ENCODE measurements at regions not wholly inside any gene's neighbourhood (a gene's known extent, or its start where the extent isn't known, plus 50 kb on each side); places are given as distances from the start of the nearest gene placed in this dataset.

GRCh38 chr5:20985754-20986153, 997.8 kb upstream of the CDH18 start:
- H3K36me3 Mint-ChIP-seq (ENCODE audit: low read depth, unreplicated experiment) = no peaks in the 10 kb centered on the region
- TF ChIP-seq CTCF (IDR thresholded peaks at IDR 0.05; ENCODE audit: unreplicated experiment) = no peak
- no peak overlapping the region for H3K4me3 Mint-ChIP-seq (ENCODE audit: unreplicated experiment)
- H3K4me1 Mint-ChIP-seq (ENCODE audit: unreplicated experiment) = no peaks in the 10 kb centered on the region
- DNase-seq (ENCODE audit: low spot score) = no peak
- no peak overlapping the region for H3K27ac Mint-ChIP-seq (ENCODE audit: unreplicated experiment)
- no peaks in the 10 kb centered on the region for H3K9me3 Mint-ChIP-seq (ENCODE audit: unreplicated experiment)
- H3K27me3 Mint-ChIP-seq (ENCODE audit: unreplicated experiment) = no peaks in the 10 kb centered on the region

- H3K9me3 Mint-ChIP-seq (ENCODE audit: unreplicated experiment) = no peaks in the 10 kb centered on the region
- DNase-seq (ENCODE audit: low spot score) = no peak
- no peak overlapping the region for H3K4me3 Mint-ChIP-seq (ENCODE audit: unreplicated experiment)
These were observed 986.4 kb upstream of the CDH18 start for GRCh38 chr5:20974426-20974825.

GRCh38 chr5:20972419-20972925, 984.5 kb upstream of the CDH18 start:
- TF ChIP-seq CTCF (IDR thresholded peaks at IDR 0.05; ENCODE audit: unreplicated experiment) = no peak
- no peaks in the 10 kb centered on the region for H3K36me3 Mint-ChIP-seq (ENCODE audit: low read depth, unreplicated experiment)
- peak; percentile 7 for DNase-seq (ENCODE audit: low spot score)
- H3K27ac Mint-ChIP-seq (ENCODE audit: unreplicated experiment) = no peak overlapping the region
- no peaks in the 10 kb centered on the region for H3K27me3 Mint-ChIP-seq (ENCODE audit: unreplicated experiment)
- H3K4me1 Mint-ChIP-seq (ENCODE audit: unreplicated experiment) = peaks cover 4% of the 10 kb centered on the region
- H3K9me3 Mint-ChIP-seq (ENCODE audit: unreplicated experiment) = no peaks in the 10 kb centered on the region
- no peak overlapping the region for H3K4me3 Mint-ChIP-seq (ENCODE audit: unreplicated experiment)

More at GRCh38 chr5:20974426-20974825, 986.4 kb upstream of the CDH18 start:
- Mint-ChIP-seq H3K27ac (ENCODE audit: unreplicated experiment) (no peak overlapping the region), H3K4me1 (ENCODE audit: unreplicated experiment) (peaks cover 4% of the 10 kb centered on the region), H3K27me3 (ENCODE audit: unreplicated experiment) (no peaks in the 10 kb centered on the region), H3K36me3 (ENCODE audit: low read depth, unreplicated experiment) (no peaks in the 10 kb centered on the region)
- TF ChIP-seq CTCF (IDR thresholded peaks at IDR 0.05; ENCODE audit: unreplicated experiment) = no peak

- TF ChIP-seq CTCF (IDR thresholded peaks at IDR 0.05; ENCODE audit: unreplicated experiment) = no peak
- no peak overlapping the region for H3K4me3 Mint-ChIP-seq (ENCODE audit: unreplicated experiment)
- H3K36me3 Mint-ChIP-seq (ENCODE audit: low read depth, unreplicated experiment) = no peaks in the 10 kb centered on the region
- H3K27me3 Mint-ChIP-seq (ENCODE audit: unreplicated experiment) = no peaks in the 10 kb centered on the region
- DNase-seq (ENCODE audit: low spot score) = no peak
- no peaks in the 10 kb centered on the region for H3K4me1 Mint-ChIP-seq (ENCODE audit: unreplicated experiment)
- no peak overlapping the region for H3K27ac Mint-ChIP-seq (ENCODE audit: unreplicated experiment)
- H3K9me3 Mint-ChIP-seq (ENCODE audit: unreplicated experiment) = no peaks in the 10 kb centered on the region
These were observed 971.3 kb upstream of the CDH18 start for GRCh38 chr5:20959347-20959746.

GRCh38 chr5:20958641-20959040, 970.6 kb upstream of the CDH18 start:
- Mint-ChIP-seq H3K4me1 (ENCODE audit: unreplicated experiment) (no peaks in the 10 kb centered on the region), H3K27ac (ENCODE audit: unreplicated experiment) (no peak overlapping the region), H3K4me3 (ENCODE audit: unreplicated experiment) (no peak overlapping the region), H3K36me3 (ENCODE audit: low read depth, unreplicated experiment) (no peaks in the 10 kb centered on the region), H3K9me3 (ENCODE audit: unreplicated experiment) (no peaks in the 10 kb centered on the region), H3K27me3 (ENCODE audit: unreplicated experiment) (no peaks in the 10 kb centered on the region)
- no peak for TF ChIP-seq CTCF (IDR thresholded peaks at IDR 0.05; ENCODE audit: unreplicated experiment)
- no peak for DNase-seq (ENCODE audit: low spot score)
